ENCODE measurements at regions not wholly inside any gene's neighbourhood (a gene's known extent, or its start where the extent isn't known, plus 50 kb on each side); places are given as distances from the start of the nearest gene placed in this dataset.
"Not testable (repeated sequence)": the region's sequence is repeated elsewhere in the genome, so short reads cannot be mapped to it uniquely, and the experiment has no call there.

- DNase-seq, result no peak
These were observed 174.9 kb downstream of the ETAA1 start for GRCh38 chr2:67571785-67572718.

GRCh38 chr2:67572721-67573435 lies 175.7 kb downstream of the ETAA1 start:
- DNase-seq, result no peak

- DNase-seq, result no peak
These were observed 177.1 kb downstream of the ETAA1 start for GRCh38 chr2:67574230-67574629.

GRCh38 chr2:67576226-67576625 lies 179.1 kb downstream of the ETAA1 start:
- DNase-seq, result no peak

GRCh38 chr2:67576991-67577390 lies 179.9 kb downstream of the ETAA1 start:
- DNase-seq, result no peak

GRCh38 chr2:67579216-67579615 lies 182.1 kb downstream of the ETAA1 start:
- DNase-seq, result no peak

GRCh38 chr2:67579806-67580205 lies 182.7 kb downstream of the ETAA1 start:
- DNase-seq, result no peak

- DNase-seq, result no peak
These were observed 184.6 kb downstream of the ETAA1 start for GRCh38 chr2:67581751-67582150.

GRCh38 chr2:67583185-67583584 lies 186.1 kb downstream of the ETAA1 start:
- DNase-seq, result no peak

- no peak for DNase-seq
These were observed 188.3 kb downstream of the ETAA1 start for GRCh38 chr2:67585400-67585799.

GRCh38 chr2:67589121-67589520 lies 192.0 kb downstream of the ETAA1 start:
- not testable (repeated sequence) for DNase-seq

- not testable (repeated sequence) for DNase-seq
These were observed 197.4 kb downstream of the ETAA1 start for GRCh38 chr2:67594522-67594921.

- no peak for DNase-seq
These were observed 199.7 kb downstream of the ETAA1 start for GRCh38 chr2:67596871-67597270.

- no peak for DNase-seq
These were observed 202.4 kb downstream of the ETAA1 start for GRCh38 chr2:67599561-67599960.

GRCh38 chr2:67600222-67600871 lies 203.2 kb downstream of the ETAA1 start:
- no peak for DNase-seq

GRCh38 chr2:67600946-67601345 lies 203.8 kb downstream of the ETAA1 start:
- DNase-seq, result no peak

GRCh38 chr2:67604360-67604759 lies 207.2 kb downstream of the ETAA1 start:
- DNase-seq, result no peak

- DNase-seq, result no peak
These were observed 215.5 kb downstream of the ETAA1 start for GRCh38 chr2:67612576-67613042.

GRCh38 chr2:67613227-67613626 lies 216.1 kb downstream of the ETAA1 start:
- DNase-seq, result no peak

- no peak for DNase-seq
These were observed 217.3 kb downstream of the ETAA1 start for GRCh38 chr2:67614454-67614853.

- DNase-seq, result no peak
These were observed 219.6 kb downstream of the ETAA1 start for GRCh38 chr2:67616749-67617148.

GRCh38 chr2:67619204-67619603 lies 222.1 kb downstream of the ETAA1 start:
- DNase-seq, result no peak

- DNase-seq, result not testable (repeated sequence)
These were observed 226.6 kb downstream of the ETAA1 start for GRCh38 chr2:67623741-67624140.
